ENCODE measurements at regions not wholly inside any gene's neighbourhood (a gene's known extent, or its start where the extent isn't known, plus 50 kb on each side); places are given as distances from the start of the nearest gene placed in this dataset.

GRCh38 chr5:8954801-8955200 is 591.1 kb downstream of the SEMA5A start:
- Histone ChIP-seq H3K18ac (ENCODE audit: extremely low read depth, low read length) (no peak overlapping the region), H3K79me2 (ENCODE audit: control insufficient read depth in 1 of 2, insufficient read depth in 2 of 2, low read length in 2 of 2) (no peaks in the 10 kb centered on the region), H3K14ac (ENCODE audit: insufficient read length) (no peak overlapping the region), H2BK12ac (ENCODE audit: low read depth, low read length) (no peak overlapping the region), H4K8ac (ENCODE audit: extremely low read depth, insufficient read depth, low read length) (no peak overlapping the region), H4K91ac (replicated peaks; ENCODE audit: insufficient read length, low read length) (no peak overlapping the region), H4K5ac (ENCODE audit: insufficient read length, low read depth, low read length) (no peak overlapping the region), H3K9me3 (ENCODE audit: insufficient read depth in 2 of 2, low read depth in 1 of 2, low read length in 1 of 2) (no peaks in the 10 kb centered on the region), H3K79me1 (ENCODE audit: low read depth, low read length) (no peaks in the 10 kb centered on the region), H2AFZ (ENCODE audit: low read length) (no peak overlapping the region), H2BK120ac (replicated peaks; ENCODE audit: low read depth, low read length) (no peak overlapping the region), H3K9ac (replicated peaks in 1 of 4; ENCODE audit: extremely low read depth in 1 of 4, low read depth in 3 of 4, low read length in 3 of 4) (no peak overlapping the region), H3K4me1 (replicated peaks in 1 of 4; ENCODE audit: control insufficient read depth in 3 of 4, insufficient read depth in 4 of 4, low read length in 3 of 4) (no peaks in the 10 kb centered on the region), H3K23ac (ENCODE audit: insufficient read length) (no peak overlapping the region), H3K4me2 (ENCODE audit: insufficient read depth in 1 of 2, low read depth in 2 of 2, low read length in 2 of 2) (no peak overlapping the region), H3K27ac (ENCODE audit: low read depth, low read length) (no peak overlapping the region), H2BK5ac (ENCODE audit: low read depth, low read length) (no peak overlapping the region), H3K4ac (replicated peaks; ENCODE audit: insufficient read length, low read depth, low read length) (no peak overlapping the region), H2BK20ac (ENCODE audit: low read length) (no peak overlapping the region), H3K56ac (replicated peaks; ENCODE audit: insufficient read length, low read depth, low read length) (no peak overlapping the region), H3K23me2 (ENCODE audit: low read depth, low read length) (no peaks in the 10 kb centered on the region), H3K4me3 (ENCODE audit: extremely low read depth in 1 of 4, insufficient read depth in 2 of 4, low read depth in 3 of 4, low read length in 4 of 4) (no peak overlapping the region), H2BK15ac (ENCODE audit: low read length) (no peak overlapping the region), H4K20me1 (replicated peaks in 1 of 2; ENCODE audit: control insufficient read depth in 1 of 2, insufficient read depth in 2 of 2, low read length in 2 of 2) (no peaks in the 10 kb centered on the region), H2AK5ac (ENCODE audit: low read depth, low read length) (no peak overlapping the region), H3K36me3 (ENCODE audit: control insufficient read depth in 2 of 4, insufficient read depth in 4 of 4, low read length in 3 of 4) (no peaks in the 10 kb centered on the region), H3K27me3 (replicated peaks in 1 of 4; ENCODE audit: control insufficient read depth in 3 of 4, extremely low read depth in 1 of 4, insufficient read depth in 3 of 4, low read length in 3 of 4) (no peaks in the 10 kb centered on the region)
- FAIRE-seq (no peak), DNase-seq (ENCODE audit: low read depth in 1 of 2, low spot score in 2 of 2) (no peak)
- ChIA-PET CTCF (ENCODE audit: partially characterized antibody) (interaction anchor here (0.6 to 1.5 kb wide), 2 partner anchors 18 to 46 kb away, joined by 3 read pairs; no protein-coding TSS in a partner anchor), POLR2A (ENCODE audit: partially characterized antibody) (no interaction called here)
- WGBS, 2 experiments (ENCODE audit: extremely low coverage in 1 of 2, insufficient coverage in 1 of 2, insufficient read length in 1 of 2, insufficient replicate concordance in 2 of 2, low coverage in 1 of 2, low lambda C conversion rate in 2 of 2, missing lambda C conversion rate in 1 of 2): 74% methylated on average over 2 of the region's 2 CpGs; no CpG with 5 or more reads in 1 of the 2 experiments
- TF ChIP-seq, protein P1, sequence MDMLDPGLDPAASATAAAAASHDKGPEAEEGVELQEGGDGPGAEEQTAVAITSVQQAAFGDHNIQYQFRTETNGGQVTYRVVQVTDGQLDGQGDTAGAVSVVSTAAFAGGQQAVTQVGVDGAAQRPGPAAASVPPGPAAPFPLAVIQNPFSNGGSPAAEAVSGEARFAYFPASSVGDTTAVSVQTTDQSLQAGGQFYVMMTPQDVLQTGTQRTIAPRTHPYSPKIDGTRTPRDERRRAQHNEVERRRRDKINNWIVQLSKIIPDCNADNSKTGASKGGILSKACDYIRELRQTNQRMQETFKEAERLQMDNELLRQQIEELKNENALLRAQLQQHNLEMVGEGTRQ (IDR thresholded peaks at IDR 0.05; ENCODE audit: low read length): no peak
- no peak for TF ChIP-seq FOSL1 (IDR thresholded peaks at IDR 0.05; ENCODE audit: insufficient read depth, low read depth, low read length)
- no peak for TF ChIP-seq SP4 (IDR thresholded peaks at IDR 0.05; ENCODE audit: low read length)
- TF ChIP-seq, protein P2, sequence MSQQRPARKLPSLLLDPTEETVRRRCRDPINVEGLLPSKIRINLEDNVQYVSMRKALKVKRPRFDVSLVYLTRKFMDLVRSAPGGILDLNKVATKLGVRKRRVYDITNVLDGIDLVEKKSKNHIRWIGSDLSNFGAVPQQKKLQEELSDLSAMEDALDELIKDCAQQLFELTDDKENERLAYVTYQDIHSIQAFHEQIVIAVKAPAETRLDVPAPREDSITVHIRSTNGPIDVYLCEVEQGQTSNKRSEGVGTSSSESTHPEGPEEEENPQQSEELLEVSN (IDR thresholded peaks at IDR 0.05): no peak
- TF ChIP-seq CTCF (IDR thresholded peaks at IDR 0.05; ENCODE audit: control extremely low read depth in 1 of 3, insufficient read depth in 1 of 3, low read depth in 1 of 3, low read length in 3 of 3): no peak
- TF ChIP-seq CHD2 (IDR thresholded peaks at IDR 0.05; ENCODE audit: low read length): no peak
- TF ChIP-seq TBP (IDR thresholded peaks at IDR 0.05; ENCODE audit: low read depth, low read length): no peak
- no peak for TF ChIP-seq KDM1A (IDR thresholded peaks at IDR 0.05; ENCODE audit: borderline replicate concordance, low read length)
- TF ChIP-seq KDM5A (IDR thresholded peaks at IDR 0.05; ENCODE audit: low read length): no peak
- TF ChIP-seq RFX5 (IDR thresholded peaks at IDR 0.05; ENCODE audit: borderline replicate concordance, low read depth, low read length): no peak
- no peak for TF ChIP-seq SUZ12 (IDR thresholded peaks at IDR 0.05; ENCODE audit: low read length)

Data from H1 (cell line).